ENCODE measurements at regions not wholly inside any gene's neighbourhood (a gene's known extent, or its start where the extent isn't known, plus 50 kb on each side); places are given as distances from the start of the nearest gene placed in this dataset.
"Not testable (repeated sequence)": the region's sequence is repeated elsewhere in the genome, so short reads cannot be mapped to it uniquely, and the experiment has no call there.

DNA sequence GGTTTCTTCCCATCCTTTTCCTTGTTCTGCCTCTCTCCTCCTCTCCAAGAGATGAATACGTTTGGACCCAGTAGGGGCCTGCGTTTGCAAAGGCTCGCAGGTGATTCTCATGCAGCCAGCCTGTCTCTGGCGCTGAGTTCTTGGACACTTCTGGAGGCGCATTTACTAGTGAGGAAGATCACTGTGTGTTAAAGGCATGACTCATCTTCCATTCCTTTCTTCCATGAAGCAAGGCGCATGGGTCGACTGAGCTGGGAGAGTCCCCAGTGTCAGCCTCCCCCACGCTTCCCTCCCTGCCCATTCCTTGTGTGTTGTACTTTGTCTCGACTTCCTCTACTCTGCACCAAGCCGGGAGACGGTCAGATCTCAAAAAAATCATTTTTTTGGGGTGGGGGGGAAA, 159.9 kb upstream of the EEF2KMT start:
- WGBS, 2 donors = 46 to 57% methylated on average over 11 of the region's 11 CpGs

DNA sequence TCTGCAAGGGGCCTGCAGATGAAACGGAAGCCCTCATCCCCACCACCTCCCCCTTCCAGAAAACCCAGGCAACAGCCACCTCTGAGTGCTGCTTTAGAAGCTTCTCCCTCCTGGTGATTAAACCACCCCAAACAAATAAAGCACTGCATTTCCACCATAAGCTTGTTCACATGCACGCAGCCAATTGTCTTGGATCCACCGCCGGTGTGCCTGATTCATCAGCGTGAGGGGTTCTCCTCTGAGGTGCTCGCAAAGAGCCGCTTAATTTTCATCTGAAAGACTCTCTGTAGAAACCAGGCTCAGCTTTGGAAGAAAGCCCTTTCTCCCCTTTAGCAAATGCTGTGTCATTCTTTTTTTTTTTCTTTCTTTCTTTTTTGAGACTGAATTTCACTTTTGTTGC, 155.2 kb upstream of the EEF2KMT start:
- ATAC-seq = no peak
- WGBS, 2 donors = 26 to 30% methylated on average over 7 of the region's 7 CpGs
- no peaks in the 10 kb centered on the region for H3K36me3 ChIP-seq
- H3K4me3 ChIP-seq = no peak overlapping the region
- no peak for FAIRE-seq
- intact Hi-C loops (cut with DNase I) = no loop called here
- TF ChIP-seq, protein P1, sequence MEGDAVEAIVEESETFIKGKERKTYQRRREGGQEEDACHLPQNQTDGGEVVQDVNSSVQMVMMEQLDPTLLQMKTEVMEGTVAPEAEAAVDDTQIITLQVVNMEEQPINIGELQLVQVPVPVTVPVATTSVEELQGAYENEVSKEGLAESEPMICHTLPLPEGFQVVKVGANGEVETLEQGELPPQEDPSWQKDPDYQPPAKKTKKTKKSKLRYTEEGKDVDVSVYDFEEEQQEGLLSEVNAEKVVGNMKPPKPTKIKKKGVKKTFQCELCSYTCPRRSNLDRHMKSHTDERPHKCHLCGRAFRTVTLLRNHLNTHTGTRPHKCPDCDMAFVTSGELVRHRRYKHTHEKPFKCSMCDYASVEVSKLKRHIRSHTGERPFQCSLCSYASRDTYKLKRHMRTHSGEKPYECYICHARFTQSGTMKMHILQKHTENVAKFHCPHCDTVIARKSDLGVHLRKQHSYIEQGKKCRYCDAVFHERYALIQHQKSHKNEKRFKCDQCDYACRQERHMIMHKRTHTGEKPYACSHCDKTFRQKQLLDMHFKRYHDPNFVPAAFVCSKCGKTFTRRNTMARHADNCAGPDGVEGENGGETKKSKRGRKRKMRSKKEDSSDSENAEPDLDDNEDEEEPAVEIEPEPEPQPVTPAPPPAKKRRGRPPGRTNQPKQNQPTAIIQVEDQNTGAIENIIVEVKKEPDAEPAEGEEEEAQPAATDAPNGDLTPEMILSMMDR (IDR thresholded peaks at IDR 0.05) = no peak
- H3K27me3 ChIP-seq = no peaks in the 10 kb centered on the region
- H3K27ac ChIP-seq = no peak overlapping the region
- no peak for DNase-seq
- H3K9me3 ChIP-seq = no peaks in the 10 kb centered on the region
- H3K4me1 ChIP-seq = no peaks in the 10 kb centered on the region

More for the DNA sequence above, 159.9 kb upstream of the EEF2KMT start:
- intact Hi-C loops (cut with DNase I) = no loop called here
- DNase-seq (no peak), ATAC-seq (no peak), FAIRE-seq (no peak)
- Histone ChIP-seq H3K27me3 (no peaks in the 10 kb centered on the region), H3K4me1 (no peaks in the 10 kb centered on the region), H3K36me3 (no peaks in the 10 kb centered on the region), H3K9me3 (no peaks in the 10 kb centered on the region), H3K4me3 (no peak overlapping the region), H3K27ac (no peak overlapping the region)
- TF ChIP-seq, protein P1 (IDR thresholded peaks at IDR 0.05) = no peak

DNA sequence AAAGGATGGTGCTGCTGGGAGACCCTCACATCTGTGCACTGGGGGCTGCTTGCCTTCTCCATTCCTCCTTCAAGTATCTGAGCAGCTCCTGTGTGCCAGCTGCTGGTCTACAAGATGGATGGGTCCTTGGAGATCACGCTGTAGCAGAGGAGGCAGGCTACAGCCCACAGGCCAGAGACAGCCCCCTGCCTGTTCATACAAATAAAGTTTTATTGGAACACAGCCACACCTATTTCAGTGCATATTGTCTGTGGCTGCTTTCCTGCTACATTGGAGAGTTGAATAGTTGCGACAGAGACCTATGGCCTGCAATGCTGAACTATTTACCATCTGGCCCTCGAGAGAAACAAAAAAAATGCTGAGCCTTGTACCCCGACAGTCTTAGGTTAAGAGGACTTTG, 149.8 kb upstream of the EEF2KMT start:
- 39 to 45% methylated on average over 4 of the region's 4 CpGs for WGBS, 2 donors
- intact Hi-C loops (cut with DNase I); H3K9me3 ChIP-seq; H3K4me1 ChIP-seq; H3K27ac ChIP-seq; FAIRE-seq; ATAC-seq; H3K27me3 ChIP-seq; H3K4me3 ChIP-seq; H3K36me3 ChIP-seq; DNase-seq: not testable (repeated sequence)

DNA sequence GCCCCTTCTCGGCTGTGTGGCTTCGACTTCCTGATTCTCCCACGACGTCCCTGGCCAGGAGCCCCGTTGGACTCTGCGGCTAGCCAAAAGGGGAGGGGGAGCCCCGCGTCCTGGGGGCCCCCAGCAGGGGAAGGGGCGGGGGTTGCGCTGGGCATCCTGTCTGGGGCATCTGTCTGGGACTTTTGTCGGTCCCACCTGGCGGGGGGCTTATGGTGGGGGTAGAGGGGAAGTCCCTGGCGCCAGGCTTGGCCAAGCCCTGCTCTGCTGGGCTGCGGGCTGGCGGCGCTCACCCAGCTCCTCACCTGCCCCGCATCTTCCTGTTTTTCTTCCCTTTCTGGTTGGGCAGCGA, 142.7 kb upstream of the EEF2KMT start:
- DNase-seq = peak in 1 of 6 donors; percentile 57
- H3K9me3 ChIP-seq; H3K27ac ChIP-seq; ATAC-seq; intact Hi-C loops (cut with DNase I); H3K27me3 ChIP-seq; H3K36me3 ChIP-seq; H3K4me1 ChIP-seq; FAIRE-seq: not testable (repeated sequence)
- WGBS, 2 donors = 0 to 6% methylated on average over 4 to 13 of the region's 18 CpGs
- peak overlapping the region in 1 of 4 donors; percentile 33 for H3K4me3 ChIP-seq

DNA sequence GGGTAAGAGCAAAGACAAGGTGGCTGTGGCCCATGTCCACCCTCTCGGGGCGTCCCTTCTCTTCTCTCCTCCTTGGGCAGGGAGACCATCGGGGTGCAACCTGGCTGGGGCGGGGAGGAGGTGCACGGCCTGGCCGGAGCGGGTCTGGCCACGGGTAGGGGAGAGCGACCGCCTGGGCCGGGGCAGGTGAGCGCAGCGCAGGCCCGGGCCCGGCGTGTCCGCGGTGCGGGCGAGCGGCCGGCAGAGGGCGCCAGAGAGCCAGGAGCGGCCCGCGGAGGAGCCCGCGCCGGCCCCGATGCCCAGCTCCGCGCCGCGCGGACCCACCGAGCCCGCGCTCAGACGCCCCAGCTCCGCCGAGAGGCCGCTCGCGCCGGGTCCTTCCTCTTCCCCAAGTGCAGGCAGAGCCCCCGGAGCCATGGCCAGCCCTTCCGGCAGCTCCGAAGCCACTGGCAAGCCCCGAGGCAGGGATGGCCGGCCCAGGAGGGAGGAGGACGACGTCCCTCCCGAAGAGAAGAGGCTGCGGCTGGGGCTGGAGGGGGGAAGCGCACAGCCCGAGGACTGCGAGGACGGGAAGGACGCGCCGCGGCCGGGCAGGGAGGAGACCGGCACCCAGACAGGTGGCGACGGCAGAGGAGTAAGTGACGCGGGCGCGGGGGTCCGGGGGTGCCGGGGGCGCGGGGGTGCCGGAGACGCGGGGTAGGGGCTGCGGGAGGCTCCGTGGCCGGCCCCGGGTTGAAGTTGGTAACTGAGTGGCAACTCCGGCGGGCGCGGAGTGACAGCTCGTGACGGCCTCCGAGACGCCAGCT, 142.1 kb upstream of the EEF2KMT start:
- H3K27me3 ChIP-seq; intact Hi-C loops (cut with DNase I); H3K27ac ChIP-seq; H3K36me3 ChIP-seq; H3K4me1 ChIP-seq; H3K9me3 ChIP-seq; FAIRE-seq: not testable (repeated sequence)
- DNase-seq (peak; percentile 3 to 91 (median 56)), ATAC-seq (peak in 1 of 4 donors; percentile 37)
- 1% methylated on average over 20 to 86 of the region's 89 CpGs for WGBS, 2 donors
- H3K4me3 ChIP-seq = peak overlapping the region in 1 of 4 donors; percentile 33
- TF ChIP-seq, protein P1 (IDR thresholded peaks at IDR 0.05) = peak; percentile 11 to 40 (median 32)

DNA sequence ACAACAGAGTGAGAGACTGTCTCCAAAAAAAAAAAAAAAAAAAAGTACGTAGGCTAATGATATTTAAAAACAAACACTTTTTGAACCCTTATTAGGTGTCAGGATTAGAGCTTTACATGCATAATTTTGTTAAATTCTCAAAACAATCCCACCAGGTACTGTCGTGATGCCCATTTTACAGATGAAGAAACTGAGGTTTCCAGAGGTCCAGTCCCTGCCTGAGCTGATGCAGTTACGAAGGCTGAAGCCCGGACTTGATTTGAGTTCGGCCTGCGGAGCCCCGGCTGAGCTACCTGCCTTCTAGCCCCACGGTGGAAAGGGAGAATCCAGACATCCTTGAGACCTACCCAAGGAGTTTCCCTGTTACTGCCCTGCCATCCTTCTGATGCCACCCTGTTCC, 137.5 kb upstream of the EEF2KMT start:
- WGBS, 2 donors = 66 to 75% methylated on average over 8 of the region's 8 CpGs
- intact Hi-C loops (cut with DNase I) = no loop called here
- H3K27me3 ChIP-seq = no peaks in the 10 kb centered on the region
- TF ChIP-seq, protein P1 (IDR thresholded peaks at IDR 0.05) = no peak
- ATAC-seq = no peak
- no peak for DNase-seq
- no peaks in the 10 kb centered on the region for H3K9me3 ChIP-seq
- no peaks in the 10 kb centered on the region for H3K36me3 ChIP-seq
- H3K4me3 ChIP-seq = no peak overlapping the region
- no peaks in the 10 kb centered on the region for H3K4me1 ChIP-seq
- no peak overlapping the region for H3K27ac ChIP-seq
- FAIRE-seq = no peak
